GM19452 (cell line): ENCODE measurements at regions not wholly inside any gene's neighbourhood (a gene's known extent, or its start where the extent isn't known, plus 50 kb on each side); places are given as distances from the start of the nearest gene placed in this dataset.
"Not testable (repeated sequence)": the region's sequence is repeated elsewhere in the genome, so short reads cannot be mapped to it uniquely, and the experiment has no call there.

Experiments used
- ATAC-seq: cut with Tn5 transposase; IDR thresholded peaks from one replicate; pipeline ENCODE4 v1.9.1; 2021; ENCODE audit not compliant: unreplicated experiment

GRCh38 chr6:156602066-156602385, 175.2 kb upstream of the ARID1B start:
- ATAC-seq: no peak

- no peak for ATAC-seq
Measured at GRCh38 chr6:156601152-156602065, 175.8 kb upstream of the ARID1B start.

- no peak for ATAC-seq
Measured at GRCh38 chr6:156600678-156601077, 176.5 kb upstream of the ARID1B start.

- no peak for ATAC-seq
Measured at GRCh38 chr6:156599978-156600590, 177.1 kb upstream of the ARID1B start.

- ATAC-seq: no peak
Measured at GRCh38 chr6:156599366-156599765, 177.8 kb upstream of the ARID1B start.

GRCh38 chr6:156598855-156599180, 178.4 kb upstream of the ARID1B start:
- no peak for ATAC-seq

- ATAC-seq: no peak
Measured at GRCh38 chr6:156598071-156598854, 178.9 kb upstream of the ARID1B start.

GRCh38 chr6:156597095-156597494, 180.1 kb upstream of the ARID1B start:
- ATAC-seq: no peak

- no peak for ATAC-seq
Measured at GRCh38 chr6:156595476-156595875, 181.7 kb upstream of the ARID1B start.

GRCh38 chr6:156593893-156594292, 183.3 kb upstream of the ARID1B start:
- no peak for ATAC-seq

- no peak for ATAC-seq
Measured at GRCh38 chr6:156593127-156593526, 184.1 kb upstream of the ARID1B start.

GRCh38 chr6:156590482-156590881, 186.7 kb upstream of the ARID1B start:
- no peak for ATAC-seq

GRCh38 chr6:156589281-156589680, 187.9 kb upstream of the ARID1B start:
- ATAC-seq: no peak

GRCh38 chr6:156587751-156588301, 189.4 kb upstream of the ARID1B start:
- ATAC-seq: no peak

- no peak for ATAC-seq
Measured at GRCh38 chr6:156587071-156587470, 190.1 kb upstream of the ARID1B start.

GRCh38 chr6:156585859-156586258, 191.3 kb upstream of the ARID1B start:
- no peak for ATAC-seq

- ATAC-seq: not testable (repeated sequence)
Measured at GRCh38 chr6:156584121-156584520, 193.1 kb upstream of the ARID1B start.

- ATAC-seq: no peak
Measured at GRCh38 chr6:156583083-156583482, 194.1 kb upstream of the ARID1B start.

GRCh38 chr6:156582509-156582992, 194.6 kb upstream of the ARID1B start:
- ATAC-seq: no peak

GRCh38 chr6:156579564-156579963, 197.6 kb upstream of the ARID1B start:
- no peak for ATAC-seq

- no peak for ATAC-seq
Measured at GRCh38 chr6:156577749-156578148, 199.4 kb upstream of the ARID1B start.
